CD4-positive, alpha-beta T cell treated with Interleukin-12 subunit alpha and Interleukin-12 subunit beta, for 1 hour (primary cell): ENCODE measurements at regions not wholly inside any gene's neighbourhood (a gene's known extent, or its start where the extent isn't known, plus 50 kb on each side); places are given as distances from the start of the nearest gene placed in this dataset.
A peak's percentile ranks its signal among the peaks of the same experiment; 100 is the strongest.

ENCODE experiments used
- DNase-seq: peaks from one replicate; pipeline ENCODE4 v3.0.0-alpha.2; 2020

DNA sequence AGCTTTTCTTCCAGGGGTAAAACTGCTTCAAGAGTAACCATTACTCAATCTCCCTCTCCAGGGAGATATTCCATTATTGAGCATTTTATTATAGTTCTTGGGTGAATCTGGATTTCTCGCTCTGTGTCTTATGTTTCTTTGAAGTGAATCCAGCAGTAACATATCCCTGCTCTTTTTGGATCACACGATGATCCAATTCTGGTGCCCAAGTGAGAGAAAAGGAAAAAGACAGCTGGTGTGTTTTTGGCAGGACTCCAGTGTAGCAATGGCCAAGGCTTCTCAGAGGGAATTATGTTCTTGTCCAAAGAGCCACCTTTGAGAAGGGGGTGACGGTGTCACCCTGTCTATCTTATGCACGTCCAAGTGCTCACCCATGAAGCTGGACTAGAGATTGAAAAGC lies 140.3 kb upstream of the ERRFI1 start:
- no peak for DNase-seq

- no peak for DNase-seq
Measured at GRCh38 chr1:8165595-8166360, 139.7 kb upstream of the ERRFI1 start.

GRCh38 chr1:8164670-8165069 lies 138.6 kb upstream of the ERRFI1 start:
- no peak for DNase-seq

DNA sequence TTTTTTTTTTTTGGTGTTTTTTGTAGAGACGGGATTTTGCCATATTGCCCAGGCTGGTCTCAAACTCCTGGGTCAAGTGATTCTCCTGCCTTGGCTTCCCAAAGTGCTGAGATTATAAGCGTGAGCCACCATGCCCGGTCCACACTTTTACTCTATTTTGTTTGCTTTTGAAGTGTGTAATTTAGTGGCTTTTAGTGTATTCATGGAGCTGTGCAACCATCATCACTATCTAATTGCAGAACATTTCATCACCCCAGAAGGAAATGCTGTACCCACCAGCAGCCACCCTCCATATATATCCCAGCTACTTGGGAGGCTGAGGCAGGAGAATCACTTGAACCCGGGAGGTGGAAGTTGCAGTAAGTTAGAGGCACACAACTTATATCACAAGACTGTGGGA lies 136.9 kb upstream of the ERRFI1 start:
- DNase-seq = no peak

DNA sequence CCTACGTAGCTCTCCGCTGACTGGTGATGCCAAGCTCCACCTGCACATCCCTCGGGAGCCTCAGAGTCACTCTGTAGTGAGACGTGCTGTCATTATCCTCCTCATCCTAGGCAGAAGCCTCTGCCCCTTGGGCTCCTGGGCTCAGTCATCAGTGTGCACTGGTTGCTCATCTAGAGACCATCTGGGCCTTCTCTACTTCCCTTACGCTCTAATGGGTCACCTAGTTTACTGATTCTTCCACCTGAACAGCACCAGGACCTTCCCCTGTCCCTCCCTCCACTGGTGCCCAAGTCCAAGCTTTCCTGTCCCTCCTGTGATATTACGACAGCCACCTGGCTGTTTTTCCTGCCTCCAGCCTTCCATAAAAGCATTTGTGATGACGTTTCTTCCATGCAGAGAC lies 136.1 kb upstream of the ERRFI1 start:
- no peak for DNase-seq

- DNase-seq = no peak
Measured at GRCh38 chr1:8161546-8162105, 135.5 kb upstream of the ERRFI1 start.

DNA sequence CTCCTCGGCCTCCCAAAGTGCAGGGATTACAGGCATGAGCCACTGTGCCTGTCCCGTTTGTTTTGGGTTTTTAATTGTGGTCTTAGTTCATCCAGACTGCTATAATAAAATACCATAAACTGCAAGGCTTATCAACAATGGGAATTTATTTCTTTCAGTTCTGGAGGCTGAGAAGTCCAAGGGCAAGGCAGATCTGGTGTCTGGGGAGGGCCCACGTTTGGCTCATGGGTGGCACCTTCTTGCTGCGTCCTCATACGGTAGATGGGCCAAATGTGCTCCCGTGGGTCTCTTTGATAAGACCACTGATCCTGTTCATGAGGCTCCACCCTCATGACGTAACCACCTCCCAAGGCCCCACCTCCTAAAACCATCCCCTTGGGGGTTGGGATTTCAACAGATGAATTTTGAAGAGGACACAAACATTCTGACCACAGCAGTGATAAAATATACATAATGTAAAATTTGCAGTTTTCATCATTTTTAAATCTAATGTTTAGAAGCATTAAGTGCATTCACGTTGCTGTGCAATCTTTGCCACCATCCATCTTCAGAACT lies 133.4 kb upstream of the ERRFI1 start:
- no peak for DNase-seq

DNA sequence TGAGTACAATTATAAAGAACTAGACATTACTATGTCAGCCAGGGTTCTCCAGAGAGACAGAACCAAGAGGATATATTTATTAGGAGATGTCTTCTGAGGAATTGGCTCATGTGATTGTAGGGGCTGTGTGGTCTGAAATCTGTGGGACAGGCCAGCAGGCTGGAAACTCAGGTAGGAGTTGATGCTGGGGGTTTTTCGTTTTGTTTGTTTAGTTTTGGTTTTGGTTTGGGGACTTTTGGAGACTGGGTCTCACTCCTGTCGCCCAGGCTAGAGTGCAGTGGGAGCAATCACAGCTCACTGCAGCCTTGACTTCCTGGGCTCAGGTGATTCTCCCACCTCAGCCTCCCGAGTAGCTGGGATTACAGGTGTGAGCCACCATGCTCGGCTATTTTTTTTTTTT lies 132.9 kb upstream of the ERRFI1 start:
- no peak for DNase-seq

DNA sequence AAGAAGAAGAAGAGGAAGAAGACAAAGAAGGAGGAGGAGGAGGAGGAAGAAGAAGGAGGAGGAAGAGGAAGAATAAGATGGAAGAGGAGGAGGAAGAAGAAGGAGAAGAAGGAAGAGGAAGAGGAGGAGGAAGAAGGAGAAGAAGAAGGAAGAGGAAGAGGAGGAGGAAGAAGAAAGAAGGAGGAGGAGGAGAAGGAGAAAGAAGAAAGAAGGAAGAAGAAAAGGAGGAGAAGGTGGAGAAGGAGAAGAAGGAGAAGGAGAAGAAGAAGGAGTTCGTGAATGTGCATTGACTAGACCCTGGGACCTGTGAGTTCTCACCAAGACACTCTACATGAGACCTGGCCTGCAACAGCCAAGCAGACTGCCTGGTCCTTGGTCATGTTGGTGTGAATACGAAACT lies 131.7 kb upstream of the ERRFI1 start:
- no peak for DNase-seq

DNA sequence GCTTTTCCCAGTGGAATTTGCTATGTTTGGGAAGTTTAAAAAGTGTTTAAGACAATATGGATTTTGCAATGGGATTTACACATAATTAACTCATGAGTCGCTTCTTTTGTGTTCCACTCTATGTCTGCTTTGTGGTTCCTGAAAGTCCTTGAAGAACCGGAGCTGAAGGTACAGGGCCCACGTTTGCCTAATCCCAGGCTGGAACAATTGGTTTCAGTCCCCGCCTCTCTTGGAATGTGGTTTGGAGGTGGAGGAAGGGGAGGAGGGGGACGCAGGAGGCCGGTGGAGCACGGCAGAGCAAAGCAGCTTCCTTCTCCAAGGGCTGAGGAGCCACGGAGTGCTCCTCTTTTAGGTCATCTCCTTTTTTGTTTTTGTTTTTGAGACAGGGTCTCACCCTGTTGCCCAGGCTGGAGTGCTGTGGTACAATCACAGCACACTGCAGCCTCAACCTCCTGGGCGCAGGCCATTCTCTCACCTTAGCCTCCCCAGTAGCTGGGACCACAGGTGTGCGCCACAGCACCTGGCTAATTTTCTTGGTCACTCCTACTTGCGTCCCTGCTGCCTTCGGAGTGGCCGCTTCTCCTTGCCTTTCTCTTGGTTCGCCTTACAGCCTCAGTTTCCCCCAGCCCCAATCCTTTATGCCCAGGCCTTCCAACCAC lies 129.5 kb upstream of the ERRFI1 start:
- no peak for DNase-seq

GRCh38 chr1:8154621-8155052 lies 128.5 kb upstream of the ERRFI1 start:
- DNase-seq = no peak

- no peak for DNase-seq
Measured at GRCh38 chr1:8153961-8154360, 127.9 kb upstream of the ERRFI1 start.

- peak; percentile 77 for DNase-seq
Measured at GRCh38 chr1:8152731-8153702, 126.9 kb upstream of the ERRFI1 start.

- DNase-seq = no peak
Measured at GRCh38 chr1:8151647-8152046, 125.5 kb upstream of the ERRFI1 start.

DNA sequence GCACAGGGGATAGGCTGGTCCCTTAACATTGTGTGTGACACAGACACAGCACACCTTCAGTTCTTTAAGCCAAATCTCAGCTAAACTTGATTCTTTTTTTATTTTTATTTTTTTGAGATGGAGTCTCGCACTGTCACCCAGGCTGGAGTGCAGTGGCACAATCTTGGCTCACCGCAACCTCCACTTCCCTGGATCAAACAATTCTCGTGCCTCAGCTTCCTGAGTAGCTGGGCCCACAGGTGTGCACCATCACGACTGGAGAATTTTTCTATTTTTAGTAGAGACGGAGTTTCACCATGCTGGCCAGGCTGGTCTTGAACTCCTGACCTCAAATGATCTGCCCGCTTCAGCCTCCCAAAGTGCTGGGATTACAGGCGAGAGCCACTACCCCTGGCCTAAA lies 123.6 kb upstream of the ERRFI1 start:
- DNase-seq = peak; percentile 30

DNA sequence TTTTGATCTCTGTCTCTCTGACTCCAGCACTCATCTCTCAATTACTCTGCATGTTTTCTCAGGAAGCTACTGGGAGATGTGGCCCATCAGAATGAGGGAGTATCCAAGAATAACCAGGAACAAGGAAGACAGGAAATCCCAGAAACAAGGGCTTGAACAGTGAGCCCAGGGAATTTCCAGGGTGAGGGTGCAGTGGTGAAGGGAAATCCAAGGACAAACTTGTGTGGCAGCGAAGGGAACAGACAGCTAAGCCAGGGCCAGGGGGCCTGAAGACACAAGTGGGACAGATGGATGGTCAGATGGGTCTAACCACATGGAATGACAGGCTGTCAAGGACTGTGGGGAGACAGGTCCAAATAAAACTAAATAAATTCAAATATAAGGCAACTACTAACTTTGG lies 121.8 kb upstream of the ERRFI1 start:
- no peak for DNase-seq

- DNase-seq = no peak
Measured at GRCh38 chr1:8146257-8146855, 120.2 kb upstream of the ERRFI1 start.

- no peak for DNase-seq
Measured at GRCh38 chr1:8145545-8146202, 119.6 kb upstream of the ERRFI1 start.

DNA sequence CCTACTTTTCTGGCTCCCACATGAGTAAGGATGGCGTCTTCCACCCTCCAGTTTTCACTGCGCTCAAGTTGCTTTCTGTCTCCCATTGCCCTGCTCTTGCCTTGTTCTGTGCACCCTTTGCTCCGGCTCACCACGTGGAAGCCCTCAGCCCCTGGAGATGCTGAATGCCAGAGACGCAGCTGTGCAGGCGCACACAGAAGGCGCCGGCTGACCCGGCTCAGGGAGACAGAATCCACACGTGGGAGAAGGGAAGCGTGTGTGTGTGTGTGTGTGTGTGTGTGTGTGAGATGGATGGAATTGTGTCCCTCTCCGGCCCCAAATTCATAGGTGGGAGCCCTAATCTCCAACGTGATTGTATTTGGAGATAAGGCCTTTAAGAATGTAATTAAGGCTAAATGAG lies 118.2 kb upstream of the ERRFI1 start:
- DNase-seq = no peak

DNA sequence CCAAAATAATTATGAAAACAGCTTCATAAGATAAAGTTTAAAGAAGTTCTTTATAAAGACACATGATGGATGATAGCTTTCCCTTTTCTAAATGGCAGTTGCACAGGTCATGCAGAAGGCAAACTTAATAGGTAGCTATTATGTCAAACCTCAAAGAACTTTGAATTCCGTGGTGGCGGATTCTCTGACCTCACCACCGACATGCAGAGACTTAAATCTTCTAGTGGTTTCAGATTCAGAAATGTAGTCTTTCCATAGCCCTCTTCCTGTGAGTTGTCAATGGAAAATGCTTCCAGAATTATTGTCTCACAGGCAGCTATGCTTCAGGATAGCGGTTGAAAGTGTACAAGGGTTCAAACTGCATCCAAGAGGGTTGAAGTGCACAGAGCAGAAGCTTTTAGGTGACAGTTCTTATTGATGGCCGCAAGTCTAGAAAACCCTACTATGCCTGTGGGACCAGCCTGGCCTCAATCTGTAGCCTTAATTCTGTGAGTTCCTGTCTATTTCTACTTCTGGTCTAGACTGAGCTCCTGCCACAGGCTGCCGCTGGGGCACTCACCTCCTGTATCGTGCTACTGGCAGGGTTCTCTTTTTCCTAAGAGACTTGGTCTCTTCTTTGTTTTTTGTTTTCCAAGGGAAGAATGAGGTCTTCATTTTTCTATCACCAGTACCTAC lies 117.0 kb upstream of the ERRFI1 start:
- no peak for DNase-seq

GRCh38 chr1:8139941-8140340 lies 113.8 kb upstream of the ERRFI1 start:
- DNase-seq = no peak
